Neuronal stem cell (in vitro differentiated cells): ENCODE measurements at regions not wholly inside any gene's neighbourhood (a gene's known extent, or its start where the extent isn't known, plus 50 kb on each side); places are given as distances from the start of the nearest gene placed in this dataset.
A peak's percentile ranks its signal among the peaks of the same experiment; 100 is the strongest.

Experiments
- DNase-seq: peaks from one replicate; pipeline ENCODE4 v3.0.0-alpha.2; 2013; ENCODE audit warnings: low spot score
- H2AFZ ChIP-seq: one replicate; pipeline ENCODE4 v1.6.1; 2013; ENCODE audit warnings: mild to moderate bottlenecking, low read length, inconsistent platforms
- H2AK5ac ChIP-seq: 2 replicates; pipeline ENCODE4 v1.6.1; 2013; ENCODE audit warnings: low read depth, mild to moderate bottlenecking, inconsistent platforms, low read length, moderate library complexity, mixed read lengths
- H2BK120ac ChIP-seq: 2 replicates; pipeline ENCODE4 v1.6.1; 2013; ENCODE audit warnings: low read depth, mild to moderate bottlenecking, inconsistent platforms, low read length, moderate library complexity, mixed read lengths
- H2BK12ac ChIP-seq: one replicate; pipeline ENCODE4 v1.6.1; 2013; ENCODE audit warnings: low read length, inconsistent platforms
- H2BK15ac ChIP-seq: 2 replicates; pipeline ENCODE4 v1.6.1; 2013; ENCODE audit warnings: mild to moderate bottlenecking, low read length, inconsistent platforms, mixed read lengths
- H2BK5ac ChIP-seq: one replicate; pipeline ENCODE4 v1.6.1; 2013; ENCODE audit warnings: inconsistent platforms, mild to moderate bottlenecking, low read length, moderate library complexity
- H3K14ac ChIP-seq: one replicate; pipeline ENCODE4 v1.6.1; 2013; ENCODE audit warnings: low read length, inconsistent platforms
- H3K18ac ChIP-seq: 2 replicates; pipeline ENCODE4 v1.6.1; 2013; ENCODE audit warnings: low read length, inconsistent platforms
- H3K23ac ChIP-seq: 2 replicates; pipeline ENCODE4 v1.6.1; 2013; ENCODE audit warnings: low read depth, mild to moderate bottlenecking, mixed read lengths, low read length, inconsistent platforms; ENCODE audit not compliant: poor library complexity
- H3K27ac ChIP-seq: replicated peaks from 3 replicates; pipeline ENCODE4 v1.5.1; 2013; ENCODE audit warnings: low read length, inconsistent platforms
- H3K27me3 ChIP-seq, 3 experiments: 2 replicates each; pipeline ENCODE4 v1.6.1; 2013; ENCODE audit warnings: low read length in 3 of 3, mild to moderate bottlenecking in 2 of 3, inconsistent platforms in 1 of 3, low read depth in 1 of 3, mixed read lengths in 1 of 3, moderate library complexity in 1 of 3; ENCODE audit not compliant: control insufficient read depth in 3 of 3, insufficient read depth in 3 of 3
- H3K36me3 ChIP-seq, 2 donors: replicated peaks in 1 of 2; 2 replicates each; pipeline ENCODE4 v1.6.1; 2013; ENCODE audit warnings: low read length in 2 of 2; ENCODE audit not compliant: control insufficient read depth in 2 of 2, insufficient read depth in 2 of 2
- H3K4ac ChIP-seq: 2 replicates; pipeline ENCODE4 v1.6.1; 2013; ENCODE audit warnings: inconsistent platforms, mild to moderate bottlenecking, low read length, moderate library complexity
- H3K4me1 ChIP-seq, 2 donors: 1 replicate in 1 of 2; 2 replicates in 1 of 2; pipeline ENCODE4 v1.6.1; 2013; ENCODE audit warnings: low read length in 2 of 2, low read depth in 1 of 2; ENCODE audit not compliant: control insufficient read depth in 2 of 2, insufficient read depth in 1 of 2
- H3K4me2 ChIP-seq: one replicate; pipeline ENCODE4 v1.6.1; 2013; ENCODE audit warnings: mild to moderate bottlenecking, low read length, inconsistent platforms; ENCODE audit not compliant: insufficient read depth, poor library complexity, severe bottlenecking
- H3K4me3 ChIP-seq, 2 donors: 2 replicates each; pipeline ENCODE4 v1.5.1; 2013; ENCODE audit warnings: low read length in 2 of 2, mild to moderate bottlenecking in 2 of 2, inconsistent platforms in 1 of 2, moderate library complexity in 1 of 2
- H3K79me1 ChIP-seq: one replicate; pipeline ENCODE4 v1.6.1; 2013; ENCODE audit warnings: low read depth, mild to moderate bottlenecking, inconsistent platforms, low read length, moderate library complexity
- H3K9ac ChIP-seq: one replicate; pipeline ENCODE4 v1.6.1; 2013; ENCODE audit warnings: mild to moderate bottlenecking, low read depth, low read length, inconsistent platforms; ENCODE audit not compliant: poor library complexity
- H3K9me3 ChIP-seq, 2 donors: replicated peaks in 1 of 2; 2 replicates each; pipeline versions ENCODE3 to v1.6.1; 2013; ENCODE audit warnings: low read length in 2 of 2, mild to moderate bottlenecking in 2 of 2, inconsistent platforms in 1 of 2, low read depth in 1 of 2, mixed read lengths in 1 of 2, moderate library complexity in 1 of 2; ENCODE audit not compliant: control insufficient read depth in 2 of 2, insufficient read depth in 1 of 2
- H4K8ac ChIP-seq: one replicate; pipeline ENCODE4 v1.6.1; 2013; ENCODE audit warnings: low read depth, mild to moderate bottlenecking, inconsistent platforms, low read length, moderate library complexity
- H4K91ac ChIP-seq: one replicate; pipeline ENCODE4 v1.6.1; 2013; ENCODE audit warnings: low read length, low read depth, mild to moderate bottlenecking, inconsistent platforms; ENCODE audit not compliant: poor library complexity
- WGBS, 2 donors: extraction: QIAGEN DNeasy Blood & Tissue Kit; methylation state at CpG; one replicate each; pipeline ENCODE4 v1.1.7; 2013; ENCODE audit warnings: missing lambda C conversion rate in 2 of 2, mixed read lengths in 1 of 2; ENCODE audit not compliant: insufficient read length in 2 of 2, insufficient replicate concordance in 1 of 2; ENCODE audit errors: extremely low coverage in 2 of 2; 5-methylcytosine and 5-hydroxymethylcytosine counted together

- Histone ChIP-seq H3K4ac (no peak overlapping the region), H3K4me2 (no peak overlapping the region), H3K9me3 (no peaks in the 10 kb centered on the region), H3K18ac (no peak overlapping the region), H4K8ac (no peak overlapping the region), H2AK5ac (no peak overlapping the region), H3K79me1 (no peaks in the 10 kb centered on the region), H2BK120ac (no peak overlapping the region), H3K9ac (no peak overlapping the region), H3K4me1 (no peaks in the 10 kb centered on the region), H3K23ac (no peak overlapping the region), H3K4me3 (no peak overlapping the region), H2BK5ac (no peak overlapping the region), H3K14ac (no peak overlapping the region), H3K27me3 (no peaks in the 10 kb centered on the region), H2BK12ac (no peak overlapping the region), H3K27ac (no peak overlapping the region), H3K36me3 (no peaks in the 10 kb centered on the region), H2BK15ac (no peak overlapping the region), H4K91ac (no peak overlapping the region), H2AFZ (no peak overlapping the region)
- no CpG with 5 or more reads among the region's 3 CpGs for WGBS, 2 donors
- DNase-seq: no peak
Observed at GRCh38 chr13:90565985-90566713, 781.3 kb upstream of the MIR17HG start.

- Histone ChIP-seq H3K23ac (no peak overlapping the region), H2AFZ (no peak overlapping the region), H3K4me1 (no peaks in the 10 kb centered on the region), H2BK120ac (no peak overlapping the region), H3K79me1 (no peaks in the 10 kb centered on the region), H2AK5ac (no peak overlapping the region), H3K4me2 (no peak overlapping the region), H2BK15ac (no peak overlapping the region), H3K9ac (no peak overlapping the region), H3K18ac (no peak overlapping the region), H4K8ac (no peak overlapping the region), H2BK5ac (no peak overlapping the region), H3K9me3 (no peaks in the 10 kb centered on the region), H3K36me3 (no peaks in the 10 kb centered on the region), H3K27ac (no peak overlapping the region), H3K4ac (no peak overlapping the region), H3K4me3 (no peak overlapping the region), H4K91ac (no peak overlapping the region), H2BK12ac (no peak overlapping the region), H3K27me3 (no peaks in the 10 kb centered on the region), H3K14ac (no peak overlapping the region)
- no peak for DNase-seq
Observed at GRCh38 chr13:90568165-90568564, 779.3 kb upstream of the MIR17HG start.

- H2BK12ac ChIP-seq: no peak overlapping the region
- H2BK120ac ChIP-seq: no peak overlapping the region
- H3K9me3 ChIP-seq: no peaks in the 10 kb centered on the region
- H4K91ac ChIP-seq: no peak overlapping the region
- H2AFZ ChIP-seq: no peak overlapping the region
- peaks cover 0 to 2% of the 10 kb centered on the region in 2 donors for H3K4me1 ChIP-seq
- no peak overlapping the region for H3K18ac ChIP-seq
- WGBS, 2 donors: no CpG with 5 or more reads among the region's 5 CpGs
- H3K14ac ChIP-seq: peak overlapping the region; percentile 56
- no peaks in the 10 kb centered on the region for H3K27me3 ChIP-seq
- H3K36me3 ChIP-seq: no peaks in the 10 kb centered on the region
- no peak overlapping the region for H3K4ac ChIP-seq
- H2BK5ac ChIP-seq: no peak overlapping the region
- no peak for DNase-seq
- no peak overlapping the region for H3K23ac ChIP-seq
- H3K9ac ChIP-seq: no peak overlapping the region
- H3K79me1 ChIP-seq: no peaks in the 10 kb centered on the region
- H3K4me3 ChIP-seq: peak overlapping the region in 1 of 2 donors; percentile 30
- H3K4me2 ChIP-seq: no peak overlapping the region
- no peak overlapping the region for H4K8ac ChIP-seq
- no peak overlapping the region for H3K27ac ChIP-seq
- no peak overlapping the region for H2AK5ac ChIP-seq
- H2BK15ac ChIP-seq: no peak overlapping the region
Observed at GRCh38 chr13:90576067-90576466, 771.4 kb upstream of the MIR17HG start.

- no peaks in the 10 kb centered on the region for H3K79me1 ChIP-seq
- H3K4me3 ChIP-seq: no peak overlapping the region
- H3K14ac ChIP-seq: no peak overlapping the region
- no peak overlapping the region for H2AFZ ChIP-seq
- H2BK120ac ChIP-seq: no peak overlapping the region
- no peak overlapping the region for H2BK12ac ChIP-seq
- H4K91ac ChIP-seq: no peak overlapping the region
- H3K18ac ChIP-seq: no peak overlapping the region
- H4K8ac ChIP-seq: no peak overlapping the region
- no peaks in the 10 kb centered on the region for H3K9me3 ChIP-seq
- H2BK5ac ChIP-seq: no peak overlapping the region
- no peak overlapping the region for H2AK5ac ChIP-seq
- no peak overlapping the region for H3K9ac ChIP-seq
- no peak overlapping the region for H3K4ac ChIP-seq
- H3K4me2 ChIP-seq: no peak overlapping the region
- no peak overlapping the region for H3K27ac ChIP-seq
- no peaks in the 10 kb centered on the region for H3K27me3 ChIP-seq
- WGBS, 2 donors: no CpG with 5 or more reads among the region's 2 CpGs
- peaks cover 0 to 2% of the 10 kb centered on the region in 2 donors for H3K4me1 ChIP-seq
- H3K36me3 ChIP-seq: no peaks in the 10 kb centered on the region
- H3K23ac ChIP-seq: no peak overlapping the region
- no peak overlapping the region for H2BK15ac ChIP-seq
- no peak for DNase-seq
Observed at GRCh38 chr13:90577726-90578125, 769.8 kb upstream of the MIR17HG start.
